ENCODE measurements at regions not wholly inside any gene's neighbourhood (a gene's known extent, or its start where the extent isn't known, plus 50 kb on each side); places are given as distances from the start of the nearest gene placed in this dataset.
"Not testable (repeated sequence)": the region's sequence is repeated elsewhere in the genome, so short reads cannot be mapped to it uniquely, and the experiment has no call there.

DNA sequence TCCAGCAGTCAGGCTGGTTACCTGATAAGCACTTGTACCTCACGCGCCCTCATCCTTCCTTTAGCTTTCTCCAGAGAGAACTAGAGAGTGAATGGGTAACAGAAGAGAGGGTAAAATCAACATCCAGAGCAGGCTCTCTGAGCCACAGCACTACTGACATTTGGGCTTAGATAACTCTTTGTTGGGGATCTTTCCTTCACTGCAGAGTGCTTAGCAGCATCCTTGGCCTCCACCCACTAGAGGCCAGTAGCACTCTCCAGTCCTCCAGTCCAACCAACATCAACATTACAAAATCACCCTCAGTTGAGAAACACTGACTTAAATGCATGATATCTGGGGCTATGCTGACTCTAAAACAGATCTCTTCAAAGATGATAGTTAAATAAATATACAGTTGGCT lies 220.7 kb downstream of the TACR3 start:
- Mint-ChIP-seq H3K4me1 (no peaks in the 10 kb centered on the region), H3K27ac (no peak overlapping the region), H3K36me3 (no peaks in the 10 kb centered on the region), H3K27me3 (no peaks in the 10 kb centered on the region), H3K9me3 (peaks cover 4 to 8% of the 10 kb centered on the region in 2 donors), H3K4me3 (no peak overlapping the region)
- DNase-seq = no peak
- ATAC-seq (replicated peaks) = no peak

DNA sequence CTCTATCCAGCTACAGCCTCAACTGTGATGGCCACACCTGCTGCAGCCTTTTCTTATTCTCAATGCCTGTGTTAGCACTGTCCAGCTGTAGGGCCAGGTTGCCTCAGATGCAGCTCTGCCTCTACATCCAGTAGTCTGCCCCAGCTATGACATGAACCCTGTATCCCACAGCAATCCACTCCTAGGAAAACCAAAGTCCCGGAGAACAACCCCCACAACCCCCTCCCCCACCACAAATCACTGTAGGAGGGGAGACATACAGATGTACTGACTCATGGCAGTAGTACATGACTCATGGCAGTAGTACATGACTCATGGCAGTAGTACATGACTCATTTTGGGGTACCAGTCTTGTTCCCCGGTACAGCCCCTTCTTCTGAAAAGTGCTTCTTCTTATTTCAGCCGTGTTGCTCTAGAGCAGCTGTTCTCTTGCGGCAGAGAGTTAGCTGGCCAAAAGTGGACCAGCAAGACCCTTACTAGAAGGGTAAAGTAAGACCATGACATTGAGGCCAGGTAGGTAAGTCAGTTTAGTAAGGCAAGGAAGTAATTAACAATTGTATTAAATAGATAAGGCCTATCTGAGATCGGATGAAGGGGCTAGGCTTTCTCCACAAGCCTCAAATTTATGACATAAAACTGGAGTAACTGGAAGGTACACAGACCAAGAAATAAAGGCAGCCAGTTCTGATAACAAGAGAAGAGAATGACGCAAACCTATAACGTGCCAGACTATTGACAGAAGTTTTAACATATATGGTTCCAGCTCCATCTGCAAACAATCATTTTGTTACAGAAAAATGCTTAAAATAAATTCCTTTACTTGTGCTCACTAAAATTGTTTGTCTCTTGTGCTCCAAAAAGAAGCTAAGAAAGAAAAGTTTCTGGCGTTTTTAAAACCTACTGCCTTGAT lies 221.4 kb downstream of the TACR3 start:
- DNase-seq = peak; percentile 2
- no peaks in the 10 kb centered on the region for H3K27me3 Mint-ChIP-seq
- no peak overlapping the region for H3K4me3 Mint-ChIP-seq
- H3K9me3 Mint-ChIP-seq = peaks cover 4 to 8% of the 10 kb centered on the region in 2 donors
- H3K27ac Mint-ChIP-seq = no peak overlapping the region
- H3K36me3 Mint-ChIP-seq = no peaks in the 10 kb centered on the region
- peak; percentile 60 to 80 for ATAC-seq (replicated peaks)
- no peaks in the 10 kb centered on the region for H3K4me1 Mint-ChIP-seq

DNA sequence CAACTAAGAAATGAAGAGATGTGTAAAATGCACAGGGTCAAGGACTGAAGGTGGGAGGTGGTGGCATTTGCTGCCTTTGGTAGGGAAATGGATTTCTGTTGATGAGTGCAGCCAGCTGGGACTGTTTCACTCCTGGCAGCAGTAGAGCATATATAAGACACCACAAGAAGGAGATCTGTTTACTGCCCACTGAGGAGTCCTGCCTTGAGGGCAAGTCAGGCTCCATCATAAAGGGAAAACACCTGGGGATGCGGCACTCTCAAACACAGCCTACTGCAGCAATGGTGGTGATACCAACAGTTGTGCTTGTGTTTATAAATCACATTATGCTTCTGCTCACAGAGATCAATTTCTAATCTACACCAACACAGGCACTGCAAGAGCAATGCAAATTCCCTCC lies 222.1 kb downstream of the TACR3 start:
- no peak for DNase-seq
- H3K4me3 Mint-ChIP-seq = no peak overlapping the region
- ATAC-seq (replicated peaks) = peak in 1 of 2 donors; percentile 40
- H3K27me3 Mint-ChIP-seq = no peaks in the 10 kb centered on the region
- H3K4me1 Mint-ChIP-seq = no peaks in the 10 kb centered on the region
- H3K27ac Mint-ChIP-seq = no peak overlapping the region
- no peaks in the 10 kb centered on the region for H3K36me3 Mint-ChIP-seq
- peaks cover 4 to 8% of the 10 kb centered on the region in 2 donors for H3K9me3 Mint-ChIP-seq

DNA sequence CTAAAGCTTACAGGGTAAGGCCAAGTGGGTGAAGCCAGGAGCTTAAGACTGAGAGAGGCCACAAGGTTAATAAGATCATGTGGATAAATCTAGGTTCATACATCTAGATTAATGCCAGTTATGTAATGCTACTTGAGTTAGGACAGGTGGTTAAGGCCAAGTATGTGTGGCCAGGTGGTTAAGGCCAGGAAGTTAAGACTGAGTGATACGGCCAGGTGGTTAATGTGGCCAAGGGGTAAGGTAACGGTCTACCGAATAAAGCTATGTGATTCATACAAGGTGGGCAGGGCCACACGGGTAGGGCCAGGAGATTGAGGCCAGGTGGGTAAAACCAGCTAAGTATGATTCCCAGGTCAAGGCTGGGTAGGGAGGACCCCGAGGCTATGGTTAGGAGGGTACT lies 223.0 kb downstream of the TACR3 start:
- no peak for ATAC-seq (replicated peaks)
- Mint-ChIP-seq H3K9me3 (peaks cover 4 to 8% of the 10 kb centered on the region in 2 donors), H3K27ac (no peak overlapping the region), H3K27me3 (no peaks in the 10 kb centered on the region), H3K4me1 (no peaks in the 10 kb centered on the region), H3K4me3 (no peak overlapping the region), H3K36me3 (no peaks in the 10 kb centered on the region)
- no peak for DNase-seq

DNA sequence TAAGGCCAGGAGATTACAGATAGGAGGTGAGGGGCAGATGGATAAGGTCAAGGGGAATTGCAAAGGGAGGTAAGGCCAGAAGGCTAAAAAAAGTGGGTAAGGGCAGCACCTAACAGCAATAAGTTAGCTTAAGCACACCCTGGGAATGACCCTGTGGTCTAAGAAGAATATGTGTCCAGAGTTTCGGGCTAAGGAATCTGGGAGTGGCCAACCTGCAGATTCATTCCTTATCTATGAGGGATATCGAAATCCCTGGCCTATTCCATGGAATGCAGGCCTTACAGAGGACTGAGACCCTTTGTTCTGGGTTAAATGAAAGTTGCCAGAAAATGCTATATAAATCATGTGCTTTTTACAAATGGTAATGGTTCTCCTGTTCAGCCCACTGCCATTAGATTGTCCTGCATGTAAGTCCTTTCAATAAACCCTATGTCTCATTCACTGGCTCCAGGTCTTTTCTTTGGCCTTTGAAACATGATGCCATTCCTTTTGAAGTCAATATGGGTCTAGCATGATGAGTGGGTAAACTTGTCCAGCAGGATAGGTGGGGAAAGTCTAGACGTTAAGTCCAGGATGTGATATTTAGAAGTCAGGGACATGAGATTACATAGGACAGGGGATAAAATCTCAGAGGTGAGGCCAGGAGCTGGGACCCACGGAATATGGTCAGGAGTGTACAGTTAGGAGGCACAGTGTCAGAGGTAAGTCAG lies 226.2 kb downstream of the TACR3 start:
- Mint-ChIP-seq H3K9me3 (peaks cover 0 to 5% of the 10 kb centered on the region in 2 donors), H3K27ac (no peak overlapping the region), H3K36me3 (no peaks in the 10 kb centered on the region), H3K4me3 (no peak overlapping the region), H3K27me3 (no peaks in the 10 kb centered on the region), H3K4me1 (no peaks in the 10 kb centered on the region)
- ATAC-seq (replicated peaks) (no peak), DNase-seq (no peak)

DNA sequence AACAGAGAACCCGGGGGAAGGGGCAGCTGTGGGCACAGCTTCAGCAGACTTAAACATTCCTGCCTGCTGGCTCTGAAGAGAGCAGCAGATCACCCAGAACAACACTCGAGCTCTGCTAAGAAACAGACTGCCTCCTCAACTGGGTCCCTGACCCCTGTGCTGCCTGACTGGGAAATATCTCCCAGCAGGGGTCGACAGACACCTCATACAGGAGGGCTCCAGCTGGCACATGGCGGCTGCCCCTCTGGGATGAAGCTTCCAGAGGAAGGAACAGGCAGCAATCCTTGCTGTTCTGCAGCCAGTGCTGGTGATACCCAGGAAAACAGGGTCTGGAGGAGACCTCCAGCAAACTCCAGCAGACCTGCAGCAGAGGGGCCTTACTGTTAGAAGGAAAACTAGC lies 234.5 kb downstream of the TACR3 start:
- H3K36me3 Mint-ChIP-seq; ATAC-seq (replicated peaks); DNase-seq; H3K9me3 Mint-ChIP-seq; H3K4me1 Mint-ChIP-seq; H3K27ac Mint-ChIP-seq; H3K4me3 Mint-ChIP-seq; H3K27me3 Mint-ChIP-seq: not testable (repeated sequence)

DNA sequence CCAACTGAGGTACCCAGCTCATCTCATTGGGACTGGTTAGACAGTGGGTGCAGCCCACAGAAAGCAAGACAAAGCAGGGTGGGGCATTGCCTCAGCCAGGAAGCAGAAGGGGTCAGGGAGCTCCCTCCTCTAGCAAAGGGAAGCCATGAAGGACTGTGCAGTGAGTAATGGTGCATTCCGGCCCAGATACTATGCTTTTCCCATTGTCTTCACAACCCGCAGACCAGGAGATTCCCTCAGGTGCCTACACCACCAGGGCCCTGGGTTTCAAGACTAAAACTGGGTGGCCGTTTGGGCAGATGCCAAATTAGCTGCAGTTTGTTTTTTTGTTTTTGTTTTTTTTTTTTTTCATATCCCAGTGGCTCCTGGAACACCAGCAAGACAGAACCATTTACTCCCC lies 235.3 kb downstream of the TACR3 start:
- H3K27me3 Mint-ChIP-seq = no peaks in the 10 kb centered on the region
- no peak overlapping the region for H3K4me3 Mint-ChIP-seq
- H3K9me3 Mint-ChIP-seq = peaks cover 0 to 4% of the 10 kb centered on the region in 2 donors
- DNase-seq = no peak
- no peak for ATAC-seq (replicated peaks)
- H3K4me1 Mint-ChIP-seq = no peaks in the 10 kb centered on the region
- no peaks in the 10 kb centered on the region for H3K36me3 Mint-ChIP-seq
- no peak overlapping the region for H3K27ac Mint-ChIP-seq

DNA sequence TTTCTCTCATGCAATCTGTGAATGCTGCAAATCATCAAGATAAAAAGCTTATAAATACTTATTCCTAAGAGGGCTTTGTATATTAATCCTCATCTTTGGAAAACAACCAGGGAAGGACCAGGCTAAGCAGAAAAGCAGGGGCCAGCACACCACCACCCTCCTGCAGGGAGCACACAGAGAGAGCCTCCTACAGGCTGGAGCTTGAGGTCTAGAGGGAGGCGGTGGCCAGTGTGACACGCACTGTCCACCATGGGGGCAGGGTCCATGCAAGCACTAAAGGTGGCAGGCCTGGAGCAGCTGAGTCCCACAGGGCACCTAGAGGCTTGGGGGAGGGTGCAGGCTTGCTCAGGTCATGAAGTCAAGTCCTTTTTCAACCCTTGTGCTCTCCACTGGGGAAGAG lies 236.9 kb downstream of the TACR3 start:
- DNase-seq (no peak), ATAC-seq (replicated peaks) (no peak)
- no peak overlapping the region for H3K27ac Mint-ChIP-seq
- no peaks in the 10 kb centered on the region for H3K36me3 Mint-ChIP-seq
- H3K4me1 Mint-ChIP-seq = no peaks in the 10 kb centered on the region
- peaks cover 0 to 4% of the 10 kb centered on the region in 2 donors for H3K9me3 Mint-ChIP-seq
- H3K4me3 Mint-ChIP-seq = no peak overlapping the region
- H3K27me3 Mint-ChIP-seq = no peaks in the 10 kb centered on the region

DNA sequence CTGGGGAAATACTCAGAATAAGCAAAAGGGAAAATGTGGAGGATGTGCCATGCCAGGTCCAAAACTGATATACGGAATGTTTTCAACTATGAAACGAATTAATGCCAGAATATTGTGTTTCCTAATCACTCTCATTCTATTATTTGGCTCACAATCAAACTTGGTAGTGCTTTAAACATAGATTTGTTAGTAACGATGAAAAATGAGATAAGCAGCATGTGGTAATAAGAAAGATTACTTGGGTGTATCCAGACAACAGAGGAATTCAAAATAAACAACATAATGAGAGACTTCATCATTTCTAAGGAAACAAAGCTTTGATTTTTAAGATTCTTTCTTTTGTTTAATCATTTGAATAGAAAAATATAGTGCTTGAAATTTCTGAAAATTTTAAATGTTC lies 237.3 kb downstream of the TACR3 start:
- Mint-ChIP-seq H3K4me1 (no peaks in the 10 kb centered on the region), H3K4me3 (no peak overlapping the region), H3K36me3 (no peaks in the 10 kb centered on the region), H3K27ac (no peak overlapping the region), H3K9me3 (peaks cover 0 to 4% of the 10 kb centered on the region in 2 donors), H3K27me3 (no peaks in the 10 kb centered on the region)
- DNase-seq (no peak), ATAC-seq (replicated peaks) (no peak)

DNA sequence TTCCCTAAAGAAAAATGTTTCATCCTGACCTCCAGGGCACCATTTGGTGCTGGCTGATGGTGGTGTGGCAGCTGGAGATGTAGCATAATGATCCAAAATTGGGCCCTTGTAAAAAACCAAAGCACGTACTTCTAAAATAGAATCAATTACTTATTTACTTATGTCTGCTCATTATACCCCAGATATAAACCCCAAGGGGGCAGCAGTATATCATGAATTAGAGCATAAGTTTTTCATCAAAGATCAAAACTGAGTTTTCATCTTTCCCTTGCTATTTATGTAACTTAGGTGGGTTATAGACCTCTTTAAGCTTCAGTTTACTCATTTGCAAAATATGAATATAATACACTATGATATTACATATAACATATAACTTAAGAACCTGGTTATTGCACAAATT lies 241.1 kb downstream of the TACR3 start:
- DNase-seq = no peak

DNA sequence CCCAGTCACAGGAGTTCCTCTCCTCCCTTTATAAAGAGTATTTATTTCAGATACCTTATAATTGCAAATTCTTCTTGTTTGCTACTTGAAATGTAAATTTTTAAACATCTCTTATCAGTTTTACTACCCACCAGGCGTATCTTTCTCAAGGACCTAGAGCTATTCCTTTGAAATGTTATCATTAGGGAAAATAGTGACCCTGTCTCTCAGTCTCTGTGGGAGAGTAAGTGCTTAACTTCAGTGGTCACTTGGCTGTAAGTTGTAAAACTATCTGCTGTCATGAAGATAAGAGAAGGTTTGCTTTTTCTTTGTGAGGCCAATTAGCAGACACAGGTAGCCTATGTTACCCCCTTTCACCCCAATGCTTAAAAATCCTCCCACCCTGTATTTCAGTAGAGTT lies 241.6 kb downstream of the TACR3 start:
- ATAC-seq (replicated peaks) (no peak), DNase-seq (no peak)
- H3K36me3 Mint-ChIP-seq = no peaks in the 10 kb centered on the region
- H3K27ac Mint-ChIP-seq = no peak overlapping the region
- no peaks in the 10 kb centered on the region for H3K9me3 Mint-ChIP-seq
- no peak overlapping the region for H3K4me3 Mint-ChIP-seq
- no peaks in the 10 kb centered on the region for H3K27me3 Mint-ChIP-seq
- H3K4me1 Mint-ChIP-seq = no peaks in the 10 kb centered on the region

More for the DNA sequence above, 241.1 kb downstream of the TACR3 start:
- Mint-ChIP-seq H3K4me1 (no peaks in the 10 kb centered on the region), H3K27ac (no peak overlapping the region), H3K36me3 (no peaks in the 10 kb centered on the region), H3K9me3 (no peaks in the 10 kb centered on the region), H3K4me3 (no peak overlapping the region), H3K27me3 (no peaks in the 10 kb centered on the region)
- ATAC-seq (replicated peaks) = no peak

DNA sequence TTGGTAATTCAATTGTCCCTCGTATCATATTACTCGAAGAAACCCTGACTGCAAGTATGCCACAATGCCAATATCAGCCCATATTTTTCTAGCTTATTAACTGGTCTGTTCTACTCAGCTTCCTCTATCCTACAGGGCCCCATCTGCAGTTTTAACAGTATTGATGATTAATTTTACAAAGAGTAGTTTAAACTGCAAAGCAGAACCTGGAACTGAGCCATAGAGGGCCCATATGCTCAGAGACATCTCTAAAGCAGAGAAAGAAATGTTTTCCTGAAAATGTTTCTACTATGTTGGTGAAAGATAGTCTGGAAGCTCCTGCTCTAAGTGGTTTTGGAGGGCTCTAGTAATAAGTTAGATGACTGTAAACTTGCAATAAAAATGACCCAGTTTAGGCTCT lies 259.4 kb upstream of the CENPE start:
- no peak for ATAC-seq (replicated peaks)
- Mint-ChIP-seq H3K4me1 (no peaks in the 10 kb centered on the region), H3K36me3 (no peaks in the 10 kb centered on the region), H3K4me3 (no peak overlapping the region), H3K9me3 (no peaks in the 10 kb centered on the region), H3K27me3 (no peaks in the 10 kb centered on the region), H3K27ac (no peak overlapping the region)
- no peak for DNase-seq

DNA sequence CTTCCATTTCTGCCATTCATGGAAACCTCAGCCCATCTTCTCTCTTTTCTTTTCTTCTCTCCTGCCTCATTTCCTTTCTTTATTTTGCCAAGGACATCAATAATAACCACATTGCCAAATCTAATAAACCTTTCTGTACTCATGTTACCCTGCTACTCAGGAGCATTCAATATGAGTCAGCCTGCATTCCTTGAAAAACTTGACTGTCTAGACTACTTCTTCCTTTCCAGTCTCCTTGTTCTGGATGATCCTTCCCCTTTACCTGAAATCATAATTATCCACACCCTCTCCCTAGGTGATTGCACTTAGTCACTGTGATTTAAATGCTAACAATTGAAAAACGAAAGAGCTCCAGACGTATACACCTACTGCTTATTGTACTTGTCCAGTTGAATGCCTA lies 253.2 kb upstream of the CENPE start:
- Mint-ChIP-seq H3K36me3 (no peaks in the 10 kb centered on the region), H3K27me3 (no peaks in the 10 kb centered on the region), H3K4me1 (no peaks in the 10 kb centered on the region), H3K9me3 (no peaks in the 10 kb centered on the region), H3K27ac (no peak overlapping the region), H3K4me3 (no peak overlapping the region)
- ATAC-seq (replicated peaks) (no peak), DNase-seq (no peak)

DNA sequence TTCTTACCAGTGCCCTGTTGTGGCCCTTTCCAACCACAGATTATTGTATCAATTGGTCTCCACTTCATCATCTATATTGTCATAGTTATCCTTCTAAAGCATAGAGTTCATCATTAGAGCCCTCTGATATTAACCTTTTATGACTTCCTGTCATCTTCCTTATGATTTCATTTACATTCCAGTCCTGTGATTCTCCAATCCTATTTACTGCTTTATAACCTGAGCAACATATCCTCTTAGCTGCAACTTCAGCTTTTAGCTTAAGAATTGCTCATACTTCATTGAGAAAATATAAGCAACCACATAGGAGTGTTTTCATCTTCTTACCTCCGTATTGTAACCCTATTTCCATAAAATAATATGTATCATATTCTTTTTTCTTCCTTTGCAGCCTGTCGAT lies 252.6 kb upstream of the CENPE start:
- Mint-ChIP-seq H3K4me1 (no peaks in the 10 kb centered on the region), H3K9me3 (no peaks in the 10 kb centered on the region), H3K36me3 (no peaks in the 10 kb centered on the region), H3K27ac (no peak overlapping the region), H3K27me3 (no peaks in the 10 kb centered on the region), H3K4me3 (no peak overlapping the region)
- no peak for ATAC-seq (replicated peaks)
- no peak for DNase-seq

Measured in stimulated activated naive B cell treated with anti-CD40 and anti-IgM and Interleukin-4, amounts not matched to agents 10 μg/mL and 1 μg/mL and 100 μg/mL, for 72 hours (primary cell).